Neural crest cell (in vitro differentiated cells): ENCODE measurements at regions not wholly inside any gene's neighbourhood (a gene's known extent, or its start where the extent isn't known, plus 50 kb on each side); places are given as distances from the start of the nearest gene placed in this dataset.

Experiments used
- DNase-seq: peaks from one replicate; pipeline ENCODE4 v3.0.0; 2021; ENCODE audit warnings: low read depth, mixed read lengths, low spot score
- H3K27ac Mint-ChIP-seq: one replicate; pipeline ENCODE4 v1.8.0; 2021; ENCODE audit warnings: mild to moderate bottlenecking, mixed read lengths; ENCODE audit not compliant: unreplicated experiment
- H3K27me3 Mint-ChIP-seq: 2 replicates; pipeline ENCODE4 v1.8.0; 2021; ENCODE audit warnings: low read depth, mild to moderate bottlenecking, mixed read lengths
- H3K36me3 Mint-ChIP-seq: 2 replicates; pipeline ENCODE4 v1.8.0; 2021; ENCODE audit warnings: low read depth, mild to moderate bottlenecking, mixed read lengths
- H3K4me1 Mint-ChIP-seq: 2 replicates; pipeline ENCODE4 v1.8.0; 2021; ENCODE audit warnings: mixed read lengths
- H3K4me3 Mint-ChIP-seq: one replicate; pipeline ENCODE4 v1.8.0; 2021; ENCODE audit warnings: mild to moderate bottlenecking, mixed read lengths
- H3K9me3 Mint-ChIP-seq: 2 replicates; pipeline ENCODE4 v1.8.0; 2021; ENCODE audit warnings: mixed read lengths
- CTCF ChIP-seq: fragments of 200-600 bp; sonication (generic); conservative IDR thresholded peaks from 2 replicates; pipeline ENCODE4 v1.5.0; 2021; ENCODE audit warnings: antibody characterized with exemption, mild to moderate bottlenecking

DNA sequence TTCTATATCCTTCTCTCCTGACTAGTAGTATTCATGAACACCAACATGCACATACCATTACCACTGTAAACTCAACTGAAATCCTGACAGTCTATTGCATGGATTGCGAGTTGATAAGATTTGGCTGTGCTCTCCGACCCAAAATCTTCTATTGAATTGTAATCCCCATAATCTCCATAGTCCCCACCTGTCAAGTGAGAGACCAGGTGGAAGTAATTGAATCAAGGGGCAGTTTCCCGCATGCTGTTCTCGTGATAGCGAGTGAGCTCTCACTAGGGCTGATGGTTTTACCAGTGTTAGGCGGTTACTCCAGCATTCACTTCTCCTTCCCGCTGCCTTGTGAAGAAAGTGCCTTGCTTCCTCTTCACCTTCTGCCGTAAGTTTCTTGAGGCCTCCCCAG is 261.8 kb downstream of the PHF14 start:
- no peak overlapping the region for H3K4me3 Mint-ChIP-seq
- DNase-seq: no peak
- H3K27me3 Mint-ChIP-seq: no peaks in the 10 kb centered on the region
- H3K27ac Mint-ChIP-seq: no peak overlapping the region
- H3K4me1 Mint-ChIP-seq: no peaks in the 10 kb centered on the region
- H3K36me3 Mint-ChIP-seq: no peaks in the 10 kb centered on the region
- TF ChIP-seq CTCF: no peak
- H3K9me3 Mint-ChIP-seq: peaks cover 3% of the 10 kb centered on the region

DNA sequence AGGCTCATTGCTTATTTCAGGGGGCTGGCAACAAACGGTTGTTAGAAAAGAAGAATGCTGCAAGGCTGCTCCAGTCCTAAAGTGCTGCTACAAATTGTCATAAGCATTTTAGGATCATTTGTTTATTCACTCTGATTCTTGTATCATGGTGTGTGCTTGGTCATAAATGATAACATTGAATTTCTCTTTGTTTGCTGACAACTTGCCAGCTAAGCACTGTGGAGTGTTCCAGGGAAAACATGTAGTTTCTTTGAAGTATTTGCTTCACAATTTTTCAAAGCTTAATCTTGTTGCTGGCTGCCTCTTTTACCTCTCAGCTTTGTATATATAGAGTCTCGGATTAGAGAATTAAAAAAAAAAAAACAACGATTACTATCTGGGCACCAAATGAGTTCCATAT is 263.0 kb downstream of the PHF14 start:
- Mint-ChIP-seq H3K4me3 (no peak overlapping the region), H3K9me3 (peaks cover 3% of the 10 kb centered on the region), H3K27ac (no peak overlapping the region), H3K36me3 (no peaks in the 10 kb centered on the region), H3K27me3 (no peaks in the 10 kb centered on the region), H3K4me1 (no peaks in the 10 kb centered on the region)
- TF ChIP-seq CTCF: no peak
- DNase-seq: no peak

GRCh38 chr7:11237742-11238141 is 264.1 kb downstream of the PHF14 start:
- no peaks in the 10 kb centered on the region for H3K4me1 Mint-ChIP-seq
- no peaks in the 10 kb centered on the region for H3K27me3 Mint-ChIP-seq
- DNase-seq: no peak
- H3K27ac Mint-ChIP-seq: no peak overlapping the region
- TF ChIP-seq CTCF: no peak
- H3K4me3 Mint-ChIP-seq: no peak overlapping the region
- no peaks in the 10 kb centered on the region for H3K9me3 Mint-ChIP-seq
- no peaks in the 10 kb centered on the region for H3K36me3 Mint-ChIP-seq

DNA sequence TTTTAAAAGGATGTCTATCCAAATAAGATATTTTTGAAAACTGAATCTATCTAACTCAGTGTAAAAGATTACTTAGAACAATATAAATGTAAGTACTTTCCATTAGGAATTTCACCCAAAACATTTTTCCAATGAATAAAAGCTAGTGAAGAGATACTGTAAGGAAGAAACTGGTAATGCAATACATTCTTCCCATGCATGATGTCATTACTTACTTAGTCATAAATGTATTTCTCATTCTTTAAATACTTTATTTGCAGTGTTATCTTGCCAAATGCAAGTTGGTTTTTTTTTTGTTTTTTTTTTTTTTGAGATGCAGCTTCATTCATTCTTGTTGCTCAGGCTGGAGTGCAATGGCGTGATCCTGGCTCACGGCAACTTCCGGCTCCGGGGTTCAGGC is 265.6 kb downstream of the PHF14 start:
- no peaks in the 10 kb centered on the region for H3K9me3 Mint-ChIP-seq
- H3K4me1 Mint-ChIP-seq: no peaks in the 10 kb centered on the region
- H3K36me3 Mint-ChIP-seq: no peaks in the 10 kb centered on the region
- no peak overlapping the region for H3K4me3 Mint-ChIP-seq
- no peak overlapping the region for H3K27ac Mint-ChIP-seq
- no peaks in the 10 kb centered on the region for H3K27me3 Mint-ChIP-seq
- DNase-seq: no peak
- no peak for TF ChIP-seq CTCF

- H3K4me3 Mint-ChIP-seq: no peak overlapping the region
These were observed 270.1 kb downstream of the PHF14 start for GRCh38 chr7:11243739-11244138.

More at GRCh38 chr7:11243739-11244138, 270.1 kb downstream of the PHF14 start:
- TF ChIP-seq CTCF: no peak
- Mint-ChIP-seq H3K36me3 (no peaks in the 10 kb centered on the region), H3K27ac (no peak overlapping the region), H3K9me3 (no peaks in the 10 kb centered on the region), H3K4me1 (peaks cover 4% of the 10 kb centered on the region), H3K27me3 (no peaks in the 10 kb centered on the region)
- no peak for DNase-seq
